ENCODE measurements at regions not wholly inside any gene's neighbourhood (a gene's known extent, or its start where the extent isn't known, plus 50 kb on each side); places are given as distances from the start of the nearest gene placed in this dataset.

DNA sequence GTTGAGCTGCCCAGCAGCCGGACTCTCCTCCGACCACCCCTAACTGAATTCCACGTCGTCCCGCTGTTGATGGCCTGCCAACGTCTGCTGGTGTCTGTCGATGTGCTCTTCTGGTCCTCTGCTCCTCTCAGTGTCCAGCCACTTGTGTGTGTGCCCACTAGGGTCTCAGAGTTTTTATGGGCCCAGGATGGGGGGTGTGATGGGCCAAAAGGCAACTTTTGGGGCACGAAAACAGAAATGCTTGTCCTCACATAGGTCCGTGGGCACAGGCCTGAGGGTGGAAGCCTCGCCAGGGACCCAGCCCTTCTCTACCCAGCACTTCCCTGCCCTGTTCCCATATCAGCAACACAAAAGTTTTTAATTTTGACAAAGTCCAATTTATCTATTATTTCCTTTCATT lies 85.7 kb upstream of the RUFY1 start:
- no peak for ATAC-seq
- H3K27ac ChIP-seq (ENCODE audit: control insufficient read depth, insufficient read depth), result no peak overlapping the region
- WGBS (ENCODE audit: insufficient coverage, insufficient replicate concordance, low lambda C conversion rate, missing lambda C conversion rate), result 25% methylated on average over 7 of the region's 10 CpGs
- ChIA-PET SMC1A (ENCODE audit: uncharacterized antibody, unreplicated experiment) (no interaction called here), POLR2A (no interaction called here), RAD21 (ENCODE audit: unreplicated experiment) (no interaction called here), CTCF (no interaction called here)
- H2AFZ ChIP-seq (ENCODE audit: control insufficient read depth, low read depth, low read length), result no peak overlapping the region
- no peak overlapping the region for H3K9ac ChIP-seq (ENCODE audit: control insufficient read depth, insufficient read depth, low read length)
- no peaks in the 10 kb centered on the region for H4K20me1 ChIP-seq (ENCODE audit: control insufficient read depth, insufficient read depth)
- no peaks in the 10 kb centered on the region for H3K79me2 ChIP-seq (ENCODE audit: control insufficient read depth, insufficient read depth, low read length)
- no peak for DNase-seq (ENCODE audit: low read depth, low spot score)
- H3K4me3 ChIP-seq, result no peak overlapping the region
- no TSS peak for BruUV-seq (replicated peaks)
- no peaks in the 10 kb centered on the region for H3K27me3 ChIP-seq (replicated peaks in 1 of 2; ENCODE audit: control insufficient read depth in 2 of 2, insufficient read depth in 2 of 2, low read length in 1 of 2)
- no peaks in the 10 kb centered on the region for H3K36me3 ChIP-seq (ENCODE audit: control insufficient read depth in 2 of 2, insufficient read depth in 2 of 2, low read length in 1 of 2)
- in situ Hi-C loops (cut with MboI), result no loop called here
- intact Hi-C loops (cut with micrococcal nuclease; ENCODE audit: unreplicated experiment), result no loop called here
- TF ChIP-seq POLR2AphosphoS2 (IDR thresholded peaks at IDR 0.05; ENCODE audit: low read depth, low read length), result no peak
- H3K4me1 ChIP-seq (ENCODE audit: control insufficient read depth, insufficient read depth, low read length), result no peaks in the 10 kb centered on the region
- H3K9me3 ChIP-seq (replicated peaks; ENCODE audit: control insufficient read depth, insufficient read depth, low read length), result no peaks in the 10 kb centered on the region; the same call in 2 of the 3 replicates
- H3K4me2 ChIP-seq (ENCODE audit: control insufficient read depth, insufficient read depth), result no peak overlapping the region
- FAIRE-seq, result no peak

DNA sequence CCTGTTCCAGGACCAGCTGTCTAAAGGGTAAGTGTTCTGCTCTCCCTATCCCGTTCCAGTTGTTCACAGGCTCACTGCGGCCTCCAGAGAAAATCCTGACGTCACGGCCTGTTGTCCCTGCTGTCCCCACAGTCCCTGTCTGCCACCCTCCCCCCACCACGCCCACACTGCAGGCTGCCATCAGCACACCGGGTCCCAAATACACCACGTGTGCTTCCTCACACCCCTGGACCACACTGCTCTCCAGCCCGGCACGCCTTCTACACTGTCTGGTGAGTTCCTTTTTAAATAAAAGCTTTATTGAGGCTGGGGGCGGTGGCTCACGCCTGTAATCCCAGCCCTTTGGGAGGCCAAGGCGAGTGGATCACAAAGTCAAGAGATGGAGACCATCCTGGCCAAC lies 88.3 kb upstream of the RUFY1 start:
- Histone ChIP-seq H4K20me1 (ENCODE audit: control insufficient read depth, insufficient read depth) (no peaks in the 10 kb centered on the region), H3K9ac (ENCODE audit: control insufficient read depth, insufficient read depth, low read length) (no peak overlapping the region), H3K4me2 (ENCODE audit: control insufficient read depth, insufficient read depth) (no peak overlapping the region), H3K27ac (ENCODE audit: control insufficient read depth, insufficient read depth) (no peak overlapping the region), H3K4me3 (no peak overlapping the region), H3K79me2 (ENCODE audit: control insufficient read depth, insufficient read depth, low read length) (no peaks in the 10 kb centered on the region), H2AFZ (ENCODE audit: control insufficient read depth, low read depth, low read length) (no peak overlapping the region), H3K27me3 (replicated peaks in 1 of 2; ENCODE audit: control insufficient read depth in 2 of 2, insufficient read depth in 2 of 2, low read length in 1 of 2) (no peaks in the 10 kb centered on the region), H3K36me3 (ENCODE audit: control insufficient read depth in 2 of 2, insufficient read depth in 2 of 2, low read length in 1 of 2) (no peaks in the 10 kb centered on the region), H3K4me1 (ENCODE audit: control insufficient read depth, insufficient read depth, low read length) (no peaks in the 10 kb centered on the region), H3K9me3 (replicated peaks; ENCODE audit: control insufficient read depth, insufficient read depth, low read length) (no peaks in the 10 kb centered on the region; the same call in 2 of the 3 replicates)
- ChIA-PET SMC1A (ENCODE audit: uncharacterized antibody, unreplicated experiment) (no interaction called here), POLR2A (no interaction called here), CTCF (no interaction called here), RAD21 (ENCODE audit: unreplicated experiment) (no interaction called here)
- in situ Hi-C loops (cut with MboI), result no loop called here
- WGBS (ENCODE audit: insufficient coverage, insufficient replicate concordance, low lambda C conversion rate, missing lambda C conversion rate), result 31% methylated on average over 12 of the region's 12 CpGs
- ATAC-seq, result no peak
- no peak for DNase-seq (ENCODE audit: low read depth, low spot score)
- intact Hi-C loops (cut with micrococcal nuclease; ENCODE audit: unreplicated experiment), result no loop called here
- no TSS peak for BruUV-seq (replicated peaks)
- FAIRE-seq, result no peak
- TF ChIP-seq, protein P1, sequence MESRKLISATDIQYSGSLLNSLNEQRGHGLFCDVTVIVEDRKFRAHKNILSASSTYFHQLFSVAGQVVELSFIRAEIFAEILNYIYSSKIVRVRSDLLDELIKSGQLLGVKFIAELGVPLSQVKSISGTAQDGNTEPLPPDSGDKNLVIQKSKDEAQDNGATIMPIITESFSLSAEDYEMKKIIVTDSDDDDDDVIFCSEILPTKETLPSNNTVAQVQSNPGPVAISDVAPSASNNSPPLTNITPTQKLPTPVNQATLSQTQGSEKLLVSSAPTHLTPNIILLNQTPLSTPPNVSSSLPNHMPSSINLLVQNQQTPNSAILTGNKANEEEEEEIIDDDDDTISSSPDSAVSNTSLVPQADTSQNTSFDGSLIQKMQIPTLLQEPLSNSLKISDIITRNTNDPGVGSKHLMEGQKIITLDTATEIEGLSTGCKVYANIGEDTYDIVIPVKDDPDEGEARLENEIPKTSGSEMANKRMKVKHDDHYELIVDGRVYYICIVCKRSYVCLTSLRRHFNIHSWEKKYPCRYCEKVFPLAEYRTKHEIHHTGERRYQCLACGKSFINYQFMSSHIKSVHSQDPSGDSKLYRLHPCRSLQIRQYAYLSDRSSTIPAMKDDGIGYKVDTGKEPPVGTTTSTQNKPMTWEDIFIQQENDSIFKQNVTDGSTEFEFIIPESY (IDR thresholded peaks at IDR 0.05), result no peak
- TF ChIP-seq ZNF274 (IDR thresholded peaks at IDR 0.05; ENCODE audit: insufficient read depth, insufficient read length), result no peak
- TF ChIP-seq ZNF24 (IDR thresholded peaks at IDR 0.05), result no peak
- TF ChIP-seq NFIC (IDR thresholded peaks at IDR 0.05; ENCODE audit: low read depth, low read length), result no peak
- TF ChIP-seq CREB1 (IDR thresholded peaks at IDR 0.05; ENCODE audit: low read depth), result no peak
- no peak for TF ChIP-seq TBL1XR1 (IDR thresholded peaks at IDR 0.05; ENCODE audit: low read depth, low read length)
- TF ChIP-seq SUPT20H (IDR thresholded peaks at IDR 0.05; ENCODE audit: borderline replicate concordance, control insufficient read depth, low read depth, low read length), result no peak
- TF ChIP-seq STAT1 (conservative IDR thresholded peaks at IDR 0.05), result no peak
- TF ChIP-seq, protein P2, sequence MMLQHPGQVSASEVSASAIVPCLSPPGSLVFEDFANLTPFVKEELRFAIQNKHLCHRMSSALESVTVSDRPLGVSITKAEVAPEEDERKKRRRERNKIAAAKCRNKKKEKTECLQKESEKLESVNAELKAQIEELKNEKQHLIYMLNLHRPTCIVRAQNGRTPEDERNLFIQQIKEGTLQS (IDR thresholded peaks at IDR 0.05; ENCODE audit: borderline replicate concordance, extremely low read depth, low read depth, low read length), result no peak
- TF ChIP-seq JUND (IDR thresholded peaks at IDR 0.05; ENCODE audit: low read depth, low read length), result no peak
- no peak for TF ChIP-seq TCF7 (IDR thresholded peaks at IDR 0.05; ENCODE audit: borderline replicate concordance)
- TF ChIP-seq, protein P3, sequence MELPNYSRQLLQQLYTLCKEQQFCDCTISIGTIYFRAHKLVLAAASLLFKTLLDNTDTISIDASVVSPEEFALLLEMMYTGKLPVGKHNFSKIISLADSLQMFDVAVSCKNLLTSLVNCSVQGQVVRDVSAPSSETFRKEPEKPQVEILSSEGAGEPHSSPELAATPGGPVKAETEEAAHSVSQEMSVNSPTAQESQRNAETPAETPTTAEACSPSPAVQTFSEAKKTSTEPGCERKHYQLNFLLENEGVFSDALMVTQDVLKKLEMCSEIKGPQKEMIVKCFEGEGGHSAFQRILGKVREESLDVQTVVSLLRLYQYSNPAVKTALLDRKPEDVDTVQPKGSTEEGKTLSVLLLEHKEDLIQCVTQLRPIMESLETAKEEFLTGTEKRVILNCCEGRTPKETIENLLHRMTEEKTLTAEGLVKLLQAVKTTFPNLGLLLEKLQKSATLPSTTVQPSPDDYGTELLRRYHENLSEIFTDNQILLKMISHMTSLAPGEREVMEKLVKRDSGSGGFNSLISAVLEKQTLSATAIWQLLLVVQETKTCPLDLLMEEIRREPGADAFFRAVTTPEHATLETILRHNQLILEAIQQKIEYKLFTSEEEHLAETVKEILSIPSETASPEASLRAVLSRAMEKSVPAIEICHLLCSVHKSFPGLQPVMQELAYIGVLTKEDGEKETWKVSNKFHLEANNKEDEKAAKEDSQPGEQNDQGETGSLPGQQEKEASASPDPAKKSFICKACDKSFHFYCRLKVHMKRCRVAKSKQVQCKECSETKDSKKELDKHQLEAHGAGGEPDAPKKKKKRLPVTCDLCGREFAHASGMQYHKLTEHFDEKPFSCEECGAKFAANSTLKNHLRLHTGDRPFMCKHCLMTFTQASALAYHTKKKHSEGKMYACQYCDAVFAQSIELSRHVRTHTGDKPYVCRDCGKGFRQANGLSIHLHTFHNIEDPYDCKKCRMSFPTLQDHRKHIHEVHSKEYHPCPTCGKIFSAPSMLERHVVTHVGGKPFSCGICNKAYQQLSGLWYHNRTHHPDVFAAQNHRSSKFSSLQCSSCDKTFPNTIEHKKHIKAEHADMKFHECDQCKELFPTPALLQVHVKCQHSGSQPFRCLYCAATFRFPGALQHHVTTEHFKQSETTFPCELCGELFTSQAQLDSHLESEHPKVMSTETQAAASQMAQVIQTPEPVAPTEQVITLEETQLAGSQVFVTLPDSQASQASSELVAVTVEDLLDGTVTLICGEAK (IDR thresholded peaks at IDR 0.05; ENCODE audit: borderline replicate concordance), result no peak
